H9 (cell line): ENCODE measurements at regions not wholly inside any gene's neighbourhood (a gene's known extent, or its start where the extent isn't known, plus 50 kb on each side); places are given as distances from the start of the nearest gene placed in this dataset.

Source experiments
- DNase-seq: peaks from one replicate; pipeline ENCODE4 v3.0.0-alpha.2; 2017
- H2AFZ ChIP-seq: one replicate; pipeline ENCODE4 v1.6.1; 2013; ENCODE audit warnings: mild to moderate bottlenecking, low read length, control low read depth, moderate library complexity
- H2AK5ac ChIP-seq: 2 replicates; pipeline ENCODE4 v1.6.1; 2013; ENCODE audit warnings: low read length, control low read depth, mixed read lengths; ENCODE audit not compliant: insufficient read length
- H2BK120ac ChIP-seq: one replicate; pipeline ENCODE4 v1.6.1; 2013; ENCODE audit warnings: low read depth, mild to moderate bottlenecking, low read length, control low read depth, inconsistent platforms; ENCODE audit not compliant: poor library complexity, severe bottlenecking
- H2BK12ac ChIP-seq: 2 replicates; pipeline ENCODE4 v1.6.1; 2013; ENCODE audit warnings: low read length, control low read depth, mixed read lengths, low read depth; ENCODE audit not compliant: insufficient read length
- H2BK15ac ChIP-seq: 2 replicates; pipeline ENCODE4 v1.6.1; 2013; ENCODE audit warnings: low read depth, low read length, control low read depth
- H2BK20ac ChIP-seq: one replicate; pipeline ENCODE4 v1.6.1; 2013; ENCODE audit warnings: low read depth, mild to moderate bottlenecking, low read length, control low read depth, inconsistent platforms; ENCODE audit not compliant: poor library complexity, severe bottlenecking
- H2BK5ac ChIP-seq: 2 replicates; pipeline ENCODE4 v1.6.1; 2013; ENCODE audit warnings: low read length, control low read depth, mixed read lengths; ENCODE audit not compliant: insufficient read length
- H3K14ac ChIP-seq: 2 replicates; pipeline ENCODE4 v1.6.1; 2013; ENCODE audit warnings: low read length, control low read depth; ENCODE audit not compliant: insufficient read depth
- H3K18ac ChIP-seq: 2 replicates; pipeline ENCODE4 v1.6.1; 2013; ENCODE audit warnings: low read depth, mild to moderate bottlenecking, mixed read lengths, low read length, control low read depth; ENCODE audit not compliant: insufficient read length
- H3K23ac ChIP-seq: 2 replicates; pipeline ENCODE4 v1.6.1; 2013; ENCODE audit warnings: low read length, control low read depth, mixed read lengths, low read depth; ENCODE audit not compliant: insufficient read length
- H3K23me2 ChIP-seq: 2 replicates; pipeline ENCODE4 v1.6.1; 2013; ENCODE audit warnings: low read depth, mild to moderate bottlenecking, mixed read lengths, low read length, control low read depth; ENCODE audit not compliant: insufficient read length, poor library complexity, severe bottlenecking
- H3K27ac ChIP-seq: 2 replicates; pipeline ENCODE4 v1.5.1; 2013; ENCODE audit warnings: low read length, control low read depth, mixed read lengths, low read depth; ENCODE audit not compliant: insufficient read length
- H3K27me3 ChIP-seq: 2 replicates; pipeline ENCODE4 v1.6.1; 2013; ENCODE audit warnings: low read length, control low read depth, inconsistent platforms; ENCODE audit not compliant: insufficient read depth
- H3K4ac ChIP-seq: 2 replicates; pipeline ENCODE4 v1.6.1; 2013; ENCODE audit warnings: low read depth, mild to moderate bottlenecking, control low read depth, inconsistent platforms, low read length, moderate library complexity
- H3K4me1 ChIP-seq: 2 replicates; pipeline ENCODE4 v1.6.1; 2013; ENCODE audit warnings: low read length, control low read depth, inconsistent platforms; ENCODE audit not compliant: insufficient read depth
- H3K4me2 ChIP-seq: 2 replicates; pipeline ENCODE4 v1.6.1; 2013; ENCODE audit warnings: low read length, control low read depth, mixed read lengths; ENCODE audit not compliant: insufficient read length, insufficient read depth
- H3K56ac ChIP-seq: 2 replicates; pipeline ENCODE4 v1.6.1; 2013; ENCODE audit warnings: low read depth, mild to moderate bottlenecking, mixed read lengths, low read length, control low read depth; ENCODE audit not compliant: insufficient read length
- H3K79me1 ChIP-seq: 2 replicates; pipeline ENCODE4 v1.6.1; 2013; ENCODE audit warnings: low read depth, mild to moderate bottlenecking, moderate library complexity, low read length, control low read depth, inconsistent platforms; ENCODE audit not compliant: insufficient read depth, poor library complexity, severe bottlenecking
- H3K79me2 ChIP-seq: 2 replicates; pipeline ENCODE4 v1.6.1; 2013; ENCODE audit warnings: low read length, control low read depth, inconsistent platforms; ENCODE audit not compliant: insufficient read depth
- H3K9ac ChIP-seq: 2 replicates; pipeline ENCODE4 v1.6.1; 2013; ENCODE audit warnings: low read length, control low read depth, mixed read lengths; ENCODE audit not compliant: insufficient read length; ENCODE audit errors: extremely low read depth
- H3K9me3 ChIP-seq: one replicate; pipeline ENCODE4 v1.6.1; 2013; ENCODE audit warnings: low read depth, low read length, inconsistent platforms; ENCODE audit not compliant: control insufficient read depth
- H3T11ph ChIP-seq: one replicate; pipeline ENCODE4 v1.6.1; 2013; ENCODE audit warnings: mild to moderate bottlenecking, low read length, control low read depth, inconsistent platforms
- H4K20me1 ChIP-seq: one replicate; pipeline ENCODE4 v1.6.1; 2013; ENCODE audit not compliant: control insufficient read depth, insufficient read length, insufficient read depth
- H4K5ac ChIP-seq: 2 replicates; pipeline ENCODE4 v1.6.1; 2013; ENCODE audit warnings: low read depth, mild to moderate bottlenecking, mixed read lengths, low read length, control low read depth; ENCODE audit not compliant: insufficient read length
- H4K8ac ChIP-seq: replicated peaks from 2 replicates; pipeline ENCODE4 v1.6.1; 2013; ENCODE audit warnings: low read length, control low read depth, mixed read lengths, low read depth; ENCODE audit not compliant: insufficient read length
- H4K91ac ChIP-seq: 2 replicates; pipeline ENCODE4 v1.6.1; 2013; ENCODE audit warnings: low read depth, mild to moderate bottlenecking, moderate library complexity, mixed read lengths, low read length, control low read depth; ENCODE audit not compliant: insufficient read length
- H3K27ac Mint-ChIP-seq, 3 experiments: 2 replicates in 2 of 3; 3 replicates in 1 of 3; pipeline ENCODE4 v1.8.0; 2020 to 2021; ENCODE audit warnings: mixed read lengths in 3 of 3, mild to moderate bottlenecking in 1 of 3, moderate library complexity in 1 of 3
- H3K27me3 Mint-ChIP-seq: 2 replicates; pipeline ENCODE4 v1.8.0; 2021; ENCODE audit warnings: low read depth, mild to moderate bottlenecking, moderate library complexity, mixed read lengths
- H3K36me3 Mint-ChIP-seq, 3 experiments: 2 replicates in 2 of 3; 3 replicates in 1 of 3; pipeline ENCODE4 v1.8.0; 2020 to 2021; ENCODE audit warnings: low read depth in 3 of 3, mixed read lengths in 3 of 3; ENCODE audit not compliant: insufficient read depth in 1 of 3
- H3K4me1 Mint-ChIP-seq, 2 experiments: 2 replicates each; pipeline ENCODE4 v1.8.0; 2020; ENCODE audit warnings: mixed read lengths in 2 of 2
- H3K4me3 Mint-ChIP-seq, 2 experiments: 2 replicates in 1 of 2; 3 replicates in 1 of 2; pipeline ENCODE4 v1.8.0; 2020 to 2021; ENCODE audit warnings: mild to moderate bottlenecking in 2 of 2, mixed read lengths in 2 of 2, moderate library complexity in 1 of 2
- H3K9me3 Mint-ChIP-seq, 2 experiments: 2 replicates in 1 of 2; 3 replicates in 1 of 2; pipeline ENCODE4 v1.8.0; 2020; ENCODE audit warnings: mild to moderate bottlenecking in 2 of 2, mixed read lengths in 2 of 2, moderate library complexity in 1 of 2
- WGBS: extraction: QIAGEN DNeasy Blood & Tissue Kit; methylation state at CpG from one replicate; pipeline ENCODE4 v1.1.7; 2013; ENCODE audit warnings: missing lambda C conversion rate, low lambda C conversion rate, mixed read lengths; ENCODE audit not compliant: insufficient read length; ENCODE audit errors: extremely low coverage; 5-methylcytosine and 5-hydroxymethylcytosine counted together
- TF ChIP-seq, protein P1 (sequence below): fragments of 200-600 bp; sonication (generic); conservative IDR thresholded peaks from 3 replicates; pipeline ENCODE4 v1.8.0; 2021; ENCODE audit warnings: antibody characterized with exemption, mild to moderate bottlenecking

DNA sequence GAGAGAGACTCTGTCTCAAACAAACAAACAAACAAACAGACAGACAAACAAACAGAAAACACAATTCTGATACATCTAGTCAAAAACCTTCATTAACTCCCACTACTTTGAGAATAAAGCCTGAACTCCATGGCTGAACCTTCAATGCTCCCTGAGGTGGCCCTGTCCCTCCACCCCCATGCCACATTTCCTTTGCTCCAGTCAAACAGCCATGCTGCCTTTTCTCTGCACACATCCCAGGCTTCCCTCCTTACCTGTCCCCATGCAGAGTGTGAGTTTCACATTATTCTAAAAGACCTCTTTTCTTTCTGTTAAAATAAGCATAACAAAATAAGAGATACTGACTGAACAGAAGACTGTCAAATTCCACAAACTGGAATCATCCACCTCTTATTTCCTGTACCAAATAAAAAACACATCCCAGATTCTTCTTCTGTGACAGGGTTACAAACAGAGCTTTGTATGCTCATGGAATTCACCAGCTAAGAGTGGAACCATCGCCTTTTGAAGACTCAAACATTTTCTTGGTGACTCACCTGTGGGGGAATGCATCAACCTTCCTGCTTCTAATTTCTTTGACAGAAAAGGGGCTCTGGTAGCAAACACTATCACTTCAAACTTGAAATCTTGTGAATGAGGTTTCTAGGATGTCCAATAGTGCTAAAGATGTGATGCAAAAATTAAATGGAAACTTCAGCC, 71.0 kb upstream of the SLC22A16 start:
- Histone ChIP-seq H3K56ac (no peak overlapping the region), H3K79me2 (no peaks in the 10 kb centered on the region), H3K79me1 (no peaks in the 10 kb centered on the region), H2BK120ac (no peak overlapping the region), H3K14ac (no peak overlapping the region), H4K20me1 (no peaks in the 10 kb centered on the region), H3K4me2 (no peak overlapping the region), H3K18ac (no peak overlapping the region), H3K27ac (no peak overlapping the region), H3K9me3 (no peaks in the 10 kb centered on the region), H4K5ac (no peak overlapping the region), H2BK15ac (no peak overlapping the region), H2BK20ac (no peak overlapping the region), H3K23ac (no peak overlapping the region), H2AK5ac (no peak overlapping the region), H3K9ac (no peak overlapping the region), H2AFZ (no peak overlapping the region), H3K4me1 (no peaks in the 10 kb centered on the region), H2BK12ac (no peak overlapping the region), H3K23me2 (no peaks in the 10 kb centered on the region), H4K91ac (no peak overlapping the region), H3K4ac (no peak overlapping the region), H3T11ph (no peak overlapping the region), H2BK5ac (no peak overlapping the region), H4K8ac (no peak overlapping the region), H3K27me3 (no peaks in the 10 kb centered on the region)
- no CpG with 5 or more reads among the region's 1 CpG for WGBS
- Mint-ChIP-seq H3K36me3 (peaks cover 3 to 15% (median 9%) of the 10 kb centered on the region in 3 experiments), H3K27ac (no peak overlapping the region; a peak in 1 of 7 replicates), H3K27me3 (peaks cover 4% of the 10 kb centered on the region), H3K9me3 (peaks cover 22 to 30% of the 10 kb centered on the region in 2 experiments), H3K4me1 (peaks cover 18 to 20% of the 10 kb centered on the region in 2 experiments), H3K4me3 (no peak overlapping the region)
- TF ChIP-seq, protein P1, sequence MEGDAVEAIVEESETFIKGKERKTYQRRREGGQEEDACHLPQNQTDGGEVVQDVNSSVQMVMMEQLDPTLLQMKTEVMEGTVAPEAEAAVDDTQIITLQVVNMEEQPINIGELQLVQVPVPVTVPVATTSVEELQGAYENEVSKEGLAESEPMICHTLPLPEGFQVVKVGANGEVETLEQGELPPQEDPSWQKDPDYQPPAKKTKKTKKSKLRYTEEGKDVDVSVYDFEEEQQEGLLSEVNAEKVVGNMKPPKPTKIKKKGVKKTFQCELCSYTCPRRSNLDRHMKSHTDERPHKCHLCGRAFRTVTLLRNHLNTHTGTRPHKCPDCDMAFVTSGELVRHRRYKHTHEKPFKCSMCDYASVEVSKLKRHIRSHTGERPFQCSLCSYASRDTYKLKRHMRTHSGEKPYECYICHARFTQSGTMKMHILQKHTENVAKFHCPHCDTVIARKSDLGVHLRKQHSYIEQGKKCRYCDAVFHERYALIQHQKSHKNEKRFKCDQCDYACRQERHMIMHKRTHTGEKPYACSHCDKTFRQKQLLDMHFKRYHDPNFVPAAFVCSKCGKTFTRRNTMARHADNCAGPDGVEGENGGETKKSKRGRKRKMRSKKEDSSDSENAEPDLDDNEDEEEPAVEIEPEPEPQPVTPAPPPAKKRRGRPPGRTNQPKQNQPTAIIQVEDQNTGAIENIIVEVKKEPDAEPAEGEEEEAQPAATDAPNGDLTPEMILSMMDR = no peak
- DNase-seq = no peak
